GM19468 (cell line): ENCODE measurements at regions not wholly inside any gene's neighbourhood (a gene's known extent, or its start where the extent isn't known, plus 50 kb on each side); places are given as distances from the start of the nearest gene placed in this dataset.

ENCODE experiments used
- ATAC-seq: cut with Tn5 transposase; IDR thresholded peaks from one replicate; pipeline ENCODE4 v1.9.1; 2021; ENCODE audit warnings: mild to moderate bottlenecking, moderate library complexity, moderate number of reproducible peaks; ENCODE audit not compliant: unreplicated experiment; ENCODE audit errors: extremely low read depth

DNA sequence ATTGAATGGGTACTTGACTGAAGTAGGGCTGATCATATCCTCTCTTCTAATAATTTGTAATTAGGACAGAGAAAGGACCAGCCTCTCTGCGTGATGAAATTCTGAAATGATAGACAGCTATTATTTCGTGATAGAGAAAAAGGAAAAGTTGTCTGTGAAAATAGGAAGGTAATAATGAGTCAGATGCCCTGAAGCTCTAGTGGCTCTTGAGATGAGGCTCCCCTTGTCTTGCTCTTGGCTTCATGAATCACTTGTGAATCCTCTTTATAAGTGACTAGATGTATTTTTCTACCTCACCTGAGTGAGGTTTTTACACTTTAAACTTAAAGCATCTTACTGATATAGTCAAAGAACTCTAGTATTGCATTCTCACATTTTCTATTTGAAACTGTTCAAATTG lies 888.9 kb downstream of the PCDH18 start:
- ATAC-seq: no peak

DNA sequence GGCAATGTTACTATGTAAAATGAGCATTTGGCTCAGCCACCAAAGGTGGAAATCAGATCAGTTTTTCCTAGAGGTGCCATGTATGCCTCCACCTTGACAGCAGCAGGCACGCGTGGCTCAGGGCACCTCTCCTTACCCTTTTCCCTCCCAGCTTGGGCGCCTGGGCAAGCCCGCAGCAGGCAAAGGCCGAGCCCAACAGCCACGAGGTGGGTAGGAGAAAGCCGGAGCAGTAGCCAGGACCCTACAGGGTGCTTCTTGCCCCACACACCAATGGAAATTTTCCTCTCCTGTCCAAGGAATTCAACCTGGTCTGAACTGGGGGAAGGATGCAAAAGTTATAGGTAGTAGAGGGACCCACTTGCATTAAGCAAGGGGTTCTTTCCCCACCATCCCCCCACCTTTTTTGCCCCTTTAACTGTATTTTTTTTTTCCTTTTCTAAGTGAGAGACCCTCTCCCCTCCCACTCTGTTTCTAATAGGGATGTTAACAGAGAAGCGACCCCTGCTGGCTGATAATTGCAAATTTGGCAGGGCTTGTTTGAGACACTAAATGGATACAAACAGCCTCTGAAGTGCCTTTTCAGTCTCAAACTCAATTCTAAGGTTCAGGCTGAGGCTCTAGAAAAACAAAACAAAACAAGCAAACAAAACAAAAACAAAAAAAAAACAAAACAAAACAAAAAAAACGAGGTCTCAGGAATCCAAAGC lies 895.1 kb downstream of the PCDH18 start:
- ATAC-seq: no peak

DNA sequence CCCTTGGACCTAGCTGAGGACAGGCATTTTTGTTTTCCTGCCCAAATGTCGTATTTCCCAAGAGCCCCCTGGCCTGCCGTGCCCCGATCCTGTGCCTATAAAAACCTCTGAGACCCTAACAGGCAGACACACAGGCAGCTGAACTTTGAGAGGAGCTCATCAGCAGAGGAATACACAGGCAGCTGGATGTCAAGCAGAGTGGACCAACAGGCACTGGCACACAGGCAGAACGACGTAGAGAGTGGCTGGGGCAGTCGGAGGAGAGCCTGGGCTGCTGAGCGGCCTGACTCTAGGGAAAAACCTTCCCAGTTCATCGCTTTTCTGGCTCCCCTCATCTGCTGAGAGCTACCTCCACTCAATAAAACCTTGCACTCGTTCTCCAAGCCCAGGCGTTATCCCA lies 896.1 kb downstream of the PCDH18 start:
- no peak for ATAC-seq

DNA sequence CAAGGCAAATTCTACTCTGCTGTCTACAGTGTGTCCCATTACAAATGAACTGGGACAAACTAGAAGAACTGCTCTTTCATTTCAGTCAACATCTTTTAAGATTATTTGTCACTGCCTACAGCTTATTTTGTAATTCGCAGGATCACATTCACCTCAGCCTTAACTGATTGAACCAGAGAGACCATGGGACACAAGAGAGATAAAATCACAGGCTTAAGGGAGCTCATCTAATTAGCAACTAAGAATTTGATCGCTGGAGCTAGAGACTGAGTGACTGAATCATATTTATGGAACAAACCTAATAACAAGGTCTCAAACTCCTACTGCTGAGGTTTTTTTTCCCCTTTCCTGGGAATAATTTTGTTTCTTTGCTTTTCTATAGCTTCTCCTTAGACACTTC lies 898.2 kb downstream of the PCDH18 start:
- no peak for ATAC-seq

DNA sequence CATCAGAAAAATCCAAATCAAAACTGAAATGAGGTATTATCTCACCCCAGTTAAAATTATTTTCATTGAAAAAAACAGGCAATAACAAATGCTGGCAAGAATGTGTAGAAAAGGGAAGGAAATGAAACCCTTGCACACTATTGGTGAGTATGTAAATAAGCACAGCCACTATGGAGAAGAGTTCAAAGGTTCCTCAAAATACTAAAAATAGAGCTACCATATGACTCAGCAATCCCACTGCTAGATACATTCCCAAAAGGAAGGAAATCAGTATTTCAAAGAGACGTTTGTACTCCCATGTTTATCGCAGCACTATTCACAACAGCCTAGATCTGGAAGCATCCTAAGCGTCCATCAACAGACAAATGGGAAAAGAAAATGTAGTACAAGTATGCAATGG lies 932.4 kb downstream of the PCDH18 start:
- ATAC-seq: no peak

DNA sequence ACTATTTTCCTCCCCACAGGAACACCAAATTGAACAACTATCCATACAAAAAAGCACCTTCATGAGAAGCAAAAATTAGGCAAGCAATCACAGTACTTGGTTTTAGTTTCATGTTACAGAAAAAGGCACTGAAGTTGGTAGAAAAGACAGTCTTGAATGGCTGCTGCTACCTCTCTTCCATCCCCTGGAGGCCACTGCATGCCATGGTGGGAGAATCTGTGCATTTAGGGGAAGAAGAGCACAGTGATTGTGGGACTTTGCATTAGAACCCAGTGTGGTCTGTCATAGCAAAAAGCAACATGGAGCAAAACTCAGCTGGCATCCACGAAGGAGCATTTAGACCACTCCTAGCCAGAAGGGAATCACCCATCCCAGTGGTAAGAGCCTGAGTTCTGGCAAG lies 941.9 kb downstream of the PCDH18 start:
- ATAC-seq: no peak

DNA sequence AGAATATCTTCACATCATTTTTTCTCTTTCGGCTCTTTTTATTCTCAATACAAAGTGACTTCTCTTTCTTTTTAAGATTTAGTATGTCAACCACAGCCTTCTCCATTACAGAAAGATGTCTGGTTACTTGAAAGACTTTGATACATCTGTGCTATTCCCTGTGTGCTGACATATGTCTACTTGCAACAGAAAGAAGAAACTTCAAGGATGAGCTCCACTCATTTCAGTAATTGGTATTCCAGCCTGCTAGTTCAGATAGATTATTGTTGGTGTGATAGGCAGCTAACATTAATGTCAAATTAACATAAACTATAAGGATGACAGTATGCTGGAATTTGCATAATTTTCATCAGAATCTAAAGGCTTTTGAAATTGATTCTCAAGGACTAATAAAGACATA lies 948.7 kb downstream of the PCDH18 start:
- no peak for ATAC-seq

DNA sequence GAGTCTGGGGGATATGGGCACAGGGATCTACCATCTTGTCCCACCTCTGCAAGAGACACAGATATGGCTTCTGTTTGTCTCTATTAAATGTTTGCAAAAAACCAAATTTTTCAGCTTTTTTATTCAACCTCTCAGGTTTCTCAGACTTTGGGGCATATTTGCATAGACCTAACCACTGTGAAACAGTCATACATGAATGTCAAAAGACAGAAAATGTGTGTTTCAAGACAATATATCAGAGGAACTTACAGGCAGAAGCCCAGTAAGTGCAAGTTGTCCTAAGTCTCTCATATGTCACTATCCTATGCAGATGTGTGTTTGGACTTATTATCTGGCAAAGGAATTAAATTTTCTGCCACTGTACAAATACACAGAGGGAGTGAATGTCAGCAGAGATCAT lies 951.2 kb downstream of the PCDH18 start:
- ATAC-seq: no peak

DNA sequence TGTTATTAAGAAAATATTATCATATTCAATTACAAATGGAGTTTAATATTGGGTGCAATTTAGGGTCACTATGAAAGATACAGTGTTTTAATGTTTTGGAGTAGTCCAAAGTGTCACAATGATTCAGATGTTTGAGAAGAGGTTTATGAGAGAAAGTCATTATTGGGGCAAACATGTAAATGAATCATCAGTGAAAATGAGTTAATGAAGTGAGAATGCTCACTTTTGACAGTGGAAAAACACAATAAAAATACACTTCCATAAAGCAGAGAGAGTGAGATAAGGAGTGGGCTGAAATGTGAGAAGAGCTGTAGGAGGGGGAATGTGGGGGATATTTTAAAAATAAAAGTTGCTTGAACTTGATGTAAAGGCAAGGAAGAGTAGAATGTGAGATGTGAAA lies 957.1 kb downstream of the PCDH18 start:
- no peak for ATAC-seq

DNA sequence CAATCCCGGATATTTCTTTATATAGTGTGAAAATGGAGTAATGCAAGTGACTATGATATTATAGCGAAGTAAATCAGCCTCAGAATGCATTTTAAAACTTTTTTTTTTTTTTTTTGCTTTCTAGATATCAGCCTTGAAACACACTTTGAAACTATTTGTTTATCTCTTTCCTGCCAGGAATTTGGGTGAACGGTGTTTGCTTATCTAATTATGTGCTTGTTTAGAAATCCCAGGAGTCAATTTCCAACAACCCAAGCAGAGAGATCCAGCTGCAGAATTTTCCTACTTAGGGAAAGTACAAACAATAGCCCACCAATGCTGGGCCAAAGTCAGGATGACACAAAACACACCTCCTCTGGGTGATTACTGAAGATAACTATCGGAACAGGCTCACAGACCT lies 958.8 kb downstream of the PCDH18 start:
- no peak for ATAC-seq

DNA sequence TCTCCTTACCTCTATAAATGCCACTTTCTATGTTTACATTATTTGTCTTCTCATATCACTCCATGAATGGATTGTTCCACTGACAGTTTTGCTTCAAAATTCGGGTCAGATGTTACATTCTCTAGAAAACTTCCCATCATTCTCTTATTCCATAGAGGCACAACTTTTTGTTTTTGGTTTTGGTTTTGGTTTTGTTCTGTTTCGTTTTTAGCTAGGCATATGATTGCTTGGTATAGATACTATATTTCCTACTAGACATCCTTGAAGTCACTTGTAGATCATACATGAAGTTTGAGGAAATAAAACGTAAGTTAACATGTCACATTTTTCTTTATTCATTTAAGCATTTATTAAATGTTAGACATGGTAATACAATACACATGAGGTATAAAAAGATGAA lies 961.0 kb downstream of the PCDH18 start:
- ATAC-seq: no peak

DNA sequence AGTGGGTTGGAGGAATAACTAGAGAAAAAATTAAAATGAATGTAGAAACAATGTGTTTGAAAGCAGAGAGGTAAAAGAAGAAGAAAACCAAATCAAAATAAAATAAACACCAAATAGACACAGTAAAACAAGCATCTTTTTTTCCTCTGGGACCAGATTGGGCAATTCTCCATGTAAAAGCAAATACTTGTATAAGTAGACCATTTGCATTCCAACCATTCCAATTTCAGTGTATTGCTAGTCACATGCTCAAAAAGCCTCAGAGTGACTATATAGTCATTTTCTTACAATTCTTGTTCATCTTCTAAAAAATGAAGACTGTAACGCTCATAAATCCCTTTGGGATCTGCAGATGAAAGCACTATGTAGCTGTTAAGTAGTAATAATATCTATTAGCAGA lies 969.5 kb downstream of the PCDH18 start:
- ATAC-seq: no peak

DNA sequence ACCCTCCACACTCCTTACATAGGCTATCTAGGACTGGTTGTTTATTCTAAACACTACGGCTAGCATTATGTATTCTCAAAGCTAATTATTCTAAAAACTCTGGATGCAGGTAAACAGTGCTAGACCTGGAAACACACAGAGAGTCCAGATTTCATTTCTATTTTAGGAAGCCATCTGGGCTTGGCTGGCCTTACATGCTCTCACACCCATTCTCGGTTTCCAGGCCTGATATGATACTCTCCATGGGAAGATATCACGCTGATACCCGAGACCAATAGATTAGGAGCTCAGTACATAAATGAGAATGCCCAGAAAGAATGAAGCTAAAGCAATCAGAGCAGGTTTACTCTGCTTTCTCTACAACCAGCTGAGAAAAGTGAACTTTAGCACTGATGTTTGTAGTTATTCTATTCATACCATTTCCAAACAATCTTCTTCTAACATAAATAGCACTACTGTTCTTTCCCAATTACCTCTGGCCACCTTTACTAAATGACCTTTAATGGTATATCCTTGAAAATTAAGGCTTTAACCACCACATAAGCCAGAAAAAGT lies 973.3 kb downstream of the PCDH18 start:
- ATAC-seq: no peak

DNA sequence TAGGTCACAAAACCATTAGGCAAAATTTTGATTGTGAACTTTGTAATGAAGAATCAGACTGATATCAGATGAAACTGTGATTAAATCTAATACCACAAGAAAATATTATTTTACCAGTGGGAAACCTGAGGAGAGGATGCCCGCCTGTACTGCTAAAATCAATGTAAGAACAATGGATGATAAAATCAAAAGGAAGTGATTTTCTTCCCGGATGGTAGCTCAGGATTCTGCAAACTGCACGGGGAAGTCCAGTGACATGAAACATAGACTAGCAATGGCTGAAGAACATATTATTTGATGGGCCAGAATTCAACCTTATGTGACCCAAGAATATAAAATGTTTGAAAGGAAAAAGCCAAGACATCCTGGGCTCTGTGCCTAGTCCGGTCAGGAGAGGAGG lies 974.9 kb downstream of the PCDH18 start:
- ATAC-seq: no peak

DNA sequence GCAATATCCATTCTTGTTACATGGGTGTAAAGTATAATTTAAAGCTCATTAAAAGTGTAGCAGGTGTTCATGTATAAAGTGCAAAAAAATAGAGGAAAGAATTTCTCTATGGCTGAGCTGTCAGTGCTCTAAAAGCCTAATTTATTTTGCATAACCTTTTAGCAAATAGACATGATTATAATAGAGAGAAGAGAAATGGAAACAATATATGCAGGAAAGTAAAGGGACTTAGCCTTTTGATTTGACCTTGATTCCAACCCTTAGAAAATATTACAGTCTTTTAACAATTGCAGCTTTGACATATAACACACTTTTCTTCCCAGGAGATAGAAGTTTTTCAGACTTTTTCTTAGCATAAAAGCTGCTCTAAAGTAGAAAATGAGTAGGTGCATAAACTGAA lies 978.3 kb downstream of the PCDH18 start:
- ATAC-seq: no peak

DNA sequence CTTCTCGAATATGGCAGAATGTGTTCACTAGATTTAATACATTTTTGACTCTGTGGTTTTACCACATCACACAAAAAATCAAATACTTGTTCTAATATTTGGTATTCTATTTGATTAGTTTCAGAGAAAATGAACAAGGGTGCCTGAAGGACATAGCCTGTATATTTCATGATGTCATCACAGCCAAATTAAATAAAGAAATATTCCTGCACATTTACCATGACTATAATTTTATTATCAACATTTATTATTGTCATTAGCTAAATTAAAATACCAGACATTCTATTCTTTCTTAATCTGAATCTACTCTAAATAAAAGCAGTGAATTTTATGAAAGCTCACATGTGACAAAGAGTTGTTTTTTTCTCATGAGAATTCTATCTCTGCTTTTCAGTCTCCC lies 980.5 kb downstream of the PCDH18 start:
- no peak for ATAC-seq

DNA sequence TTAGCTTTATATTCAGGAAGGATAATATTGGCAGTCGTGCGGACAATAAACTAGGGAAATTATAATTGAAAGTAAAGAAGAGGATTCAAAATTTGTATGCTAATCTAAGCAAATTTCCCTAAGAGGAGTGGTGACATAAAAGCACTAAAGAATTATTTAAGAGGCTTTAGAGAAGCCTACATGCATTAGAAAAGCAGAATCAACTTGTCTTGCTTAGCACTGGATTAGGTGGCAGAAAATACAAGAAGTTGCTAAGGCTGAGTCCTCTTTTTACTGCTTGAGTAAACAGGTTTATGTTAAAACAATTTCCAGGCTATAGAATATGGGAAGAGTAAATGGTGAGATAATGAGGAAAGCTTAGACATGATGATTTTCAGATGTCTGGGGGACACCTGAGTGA lies 991.5 kb downstream of the PCDH18 start:
- ATAC-seq: no peak

DNA sequence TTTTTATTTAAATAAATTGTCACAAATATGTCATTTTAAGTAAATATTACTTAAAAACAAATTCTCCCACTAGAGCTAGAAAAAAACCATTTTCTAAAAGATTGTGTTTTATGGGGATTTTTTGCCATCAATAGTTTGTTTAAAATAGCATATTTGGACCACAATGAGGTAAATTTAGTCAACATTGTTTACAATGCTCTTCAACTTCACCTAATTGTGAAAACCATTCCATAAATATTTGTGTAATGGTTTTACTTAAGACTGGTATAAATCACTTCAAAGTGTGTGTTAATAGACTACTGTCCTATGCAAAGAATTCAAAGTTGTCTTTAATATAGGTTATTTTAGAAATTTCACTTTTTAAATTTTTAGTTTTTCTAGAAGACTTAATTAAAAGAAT lies 1004.2 kb downstream of the PCDH18 start:
- ATAC-seq: no peak

DNA sequence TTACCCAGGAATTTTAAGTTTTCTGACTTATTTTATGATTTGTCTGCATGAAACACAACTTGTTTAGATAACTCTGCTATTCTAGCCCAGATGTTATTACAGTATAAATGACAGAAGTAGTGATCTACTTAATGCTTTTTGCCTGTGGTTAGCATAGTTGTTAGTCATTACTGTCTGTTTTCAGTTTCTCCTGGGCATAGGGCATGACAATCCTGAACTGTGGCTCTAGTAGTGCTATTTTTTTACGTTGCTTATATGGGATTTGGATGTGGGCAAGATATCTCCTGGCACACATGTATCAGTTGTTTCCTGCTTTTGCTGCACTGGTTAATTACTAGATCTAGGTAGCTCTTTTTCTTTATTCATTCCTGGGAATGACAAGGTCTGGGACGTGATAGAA lies 1005.8 kb downstream of the PCDH18 start:
- ATAC-seq: no peak

DNA sequence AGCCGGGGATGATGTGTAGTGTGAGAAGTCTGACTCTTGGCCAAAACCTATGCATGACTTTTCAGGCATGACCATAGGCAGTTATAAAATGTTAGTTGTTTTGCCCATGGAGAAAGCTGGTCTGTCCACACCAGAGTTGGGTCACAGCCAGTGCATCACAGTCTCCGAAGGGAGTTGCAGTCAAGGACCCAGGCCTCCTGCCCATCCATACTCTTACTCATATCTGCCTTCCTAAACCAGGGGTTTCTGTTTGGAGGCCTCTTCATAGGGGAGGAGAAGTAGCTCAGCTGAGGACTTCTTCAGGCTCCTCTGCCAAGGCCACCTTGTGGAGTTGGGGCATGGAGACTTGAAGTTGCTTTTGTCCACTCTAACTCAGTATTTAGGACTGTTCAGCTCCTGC lies 1008.3 kb downstream of the PCDH18 start:
- ATAC-seq: no peak

DNA sequence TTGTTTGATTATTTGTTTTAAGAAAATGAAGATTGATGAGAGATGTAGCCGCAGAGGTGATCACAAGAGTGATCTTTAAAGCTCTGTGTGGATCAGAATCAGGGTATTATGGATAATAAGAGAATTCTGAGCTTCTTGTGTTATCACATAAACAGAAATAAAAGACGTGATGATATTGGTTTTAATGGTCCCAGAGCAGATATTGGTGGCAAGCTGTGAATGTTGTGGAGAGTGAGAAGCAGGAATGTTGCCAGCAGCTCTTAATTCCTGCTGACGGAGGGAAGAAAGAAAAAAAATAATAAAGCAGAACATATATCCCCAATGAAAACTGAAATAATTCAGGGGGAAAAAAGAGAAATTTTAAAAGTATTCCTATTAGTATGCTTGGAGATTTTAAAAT lies 1015.9 kb downstream of the PCDH18 start:
- ATAC-seq: no peak

DNA sequence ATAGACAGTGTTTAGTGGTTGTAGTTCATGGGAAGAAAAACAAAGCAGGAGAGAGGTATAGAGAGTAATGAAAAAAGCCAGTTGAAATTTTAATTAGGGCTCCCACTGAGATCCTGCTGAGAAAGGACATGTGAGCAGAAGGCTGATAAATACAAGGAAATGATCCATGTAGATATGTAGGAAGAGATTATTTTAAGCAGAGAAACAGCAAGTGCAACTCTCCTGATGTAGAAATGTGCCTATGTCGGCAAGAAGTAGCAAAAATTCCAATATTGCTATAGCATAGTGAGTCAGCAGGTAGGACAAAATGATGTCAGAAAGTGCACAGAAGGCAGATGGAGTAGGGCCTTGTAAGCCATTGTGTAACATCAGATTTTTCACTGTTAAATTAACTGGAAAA lies 1027.3 kb downstream of the PCDH18 start:
- ATAC-seq: no peak
